LNCAP (cell line): ENCODE measurements at regions not wholly inside any gene's neighbourhood (a gene's known extent, or its start where the extent isn't known, plus 50 kb on each side); places are given as distances from the start of the nearest gene placed in this dataset.

Source experiments
- CTCF ChIP-seq: fragments of 450-650 bp; IDR thresholded peaks from 2 replicates; pipeline ENCODE4 v1.5.1; 2017; ENCODE audit warnings: mild to moderate bottlenecking

- no peak for TF ChIP-seq CTCF
These were observed 448.9 kb upstream of the ETAA1 start for GRCh38 chr2:66948234-66948633.

- no peak for TF ChIP-seq CTCF
These were observed 439.9 kb upstream of the ETAA1 start for GRCh38 chr2:66957198-66957597.

- TF ChIP-seq CTCF: no peak
These were observed 439.5 kb upstream of the ETAA1 start for GRCh38 chr2:66957677-66958076.

- no peak for TF ChIP-seq CTCF
These were observed 437.0 kb upstream of the ETAA1 start for GRCh38 chr2:66960161-66960560.

GRCh38 chr2:66962716-66963115 lies 434.4 kb upstream of the ETAA1 start:
- no peak for TF ChIP-seq CTCF

GRCh38 chr2:66966631-66967030 lies 430.5 kb upstream of the ETAA1 start:
- no peak for TF ChIP-seq CTCF

- TF ChIP-seq CTCF: no peak
These were observed 428.2 kb upstream of the ETAA1 start for GRCh38 chr2:66968946-66969345.

- no peak for TF ChIP-seq CTCF
These were observed 416.1 kb upstream of the ETAA1 start for GRCh38 chr2:66981074-66981473.
